ENCODE measurements at regions not wholly inside any gene's neighbourhood (a gene's known extent, or its start where the extent isn't known, plus 50 kb on each side); places are given as distances from the start of the nearest gene placed in this dataset.

GRCh38 chr1:79207331-79207730 is 200.8 kb upstream of the ADGRL4 start:
- no peaks in the 10 kb centered on the region for H3K4me1 ChIP-seq (replicated peaks in 1 of 2)
- intact Hi-C loops (cut with DNase I) = no loop called here
- TF ChIP-seq CTCF (IDR thresholded peaks at IDR 0.05) = no peak
- TF ChIP-seq POLR2A (IDR thresholded peaks at IDR 0.05) = no peak
- H3K36me3 ChIP-seq (replicated peaks in 1 of 2) = no peaks in the 10 kb centered on the region
- no peak for DNase-seq
- no peaks in the 10 kb centered on the region for H3K27me3 ChIP-seq
- 66 to 79% (median 71%) methylated on average over 5 of the region's 5 CpGs for WGBS, 4 donors
- H3K27ac ChIP-seq = no peak overlapping the region
- no peaks in the 10 kb centered on the region for H3K9me3 ChIP-seq (replicated peaks in 1 of 3)
- no peak overlapping the region for H3K4me3 ChIP-seq

- Histone ChIP-seq H3K4me3 (no peak overlapping the region), H3K4me1 (replicated peaks in 1 of 2) (no peaks in the 10 kb centered on the region), H3K27ac (no peak overlapping the region), H3K36me3 (replicated peaks in 1 of 2) (no peaks in the 10 kb centered on the region), H3K9me3 (replicated peaks in 1 of 3) (no peaks in the 10 kb centered on the region), H3K27me3 (no peaks in the 10 kb centered on the region)
- WGBS, 4 donors = 46 to 55% (median 51%) methylated on average over 4 of the region's 4 CpGs
- no peak for DNase-seq
- TF ChIP-seq CTCF (IDR thresholded peaks at IDR 0.05) (no peak), POLR2A (IDR thresholded peaks at IDR 0.05) (no peak)
- intact Hi-C loops (cut with DNase I) = no loop called here
These were observed 198.4 kb upstream of the ADGRL4 start for GRCh38 chr1:79204779-79205479.

- intact Hi-C loops (cut with DNase I) = no loop called here
- no peak for DNase-seq
- no peak for TF ChIP-seq CTCF (IDR thresholded peaks at IDR 0.05)
- no peak for TF ChIP-seq POLR2A (IDR thresholded peaks at IDR 0.05)
These were observed 192.3 kb upstream of the ADGRL4 start for GRCh38 chr1:79198832-79199231.

DNA sequence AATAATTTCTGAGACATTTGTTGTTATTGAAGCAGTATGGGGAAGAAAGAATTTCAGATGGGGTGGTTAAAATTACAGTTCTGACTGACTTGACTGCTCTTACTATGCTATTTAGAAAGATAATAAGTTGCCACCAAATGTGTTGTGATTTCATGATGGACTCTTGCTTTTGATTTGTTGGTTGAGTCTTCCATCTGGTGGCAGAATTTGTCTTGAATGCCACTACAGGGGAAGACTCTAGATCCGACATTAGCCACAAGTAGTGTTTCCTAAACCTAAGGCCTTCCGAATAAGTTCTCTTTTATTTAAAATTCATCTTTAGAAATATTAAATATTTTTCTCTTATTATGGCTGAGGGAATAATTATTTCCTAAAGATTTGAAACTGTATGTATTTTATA is 190.9 kb upstream of the ADGRL4 start:
- WGBS, 4 donors = 56 to 70% (median 62%) methylated on average over 2 of the region's 2 CpGs
- intact Hi-C loops (cut with DNase I) = no loop called here

More at GRCh38 chr1:79198832-79199231, 192.3 kb upstream of the ADGRL4 start:
- no peaks in the 10 kb centered on the region for H3K4me1 ChIP-seq (replicated peaks in 1 of 2)
- H3K36me3 ChIP-seq (replicated peaks in 1 of 2) = no peaks in the 10 kb centered on the region
- no peak overlapping the region for H3K4me3 ChIP-seq
- no peaks in the 10 kb centered on the region for H3K27me3 ChIP-seq
- WGBS, 4 donors = 18 to 48% (median 40%) methylated on average over 2 of the region's 2 CpGs
- H3K27ac ChIP-seq = no peak overlapping the region
- H3K9me3 ChIP-seq (replicated peaks in 1 of 3) = no peaks in the 10 kb centered on the region

More for the DNA sequence above, 190.9 kb upstream of the ADGRL4 start:
- H3K4me1 ChIP-seq (replicated peaks in 1 of 2) = no peaks in the 10 kb centered on the region
- TF ChIP-seq CTCF (IDR thresholded peaks at IDR 0.05) = peak in 4 of 6 experiments; percentile 4 to 37 (median 24)
- no peak for TF ChIP-seq POLR2A (IDR thresholded peaks at IDR 0.05)
- H3K4me3 ChIP-seq = no peak overlapping the region
- H3K27ac ChIP-seq = no peak overlapping the region
- no peaks in the 10 kb centered on the region for H3K36me3 ChIP-seq (replicated peaks in 1 of 2)
- no peak for DNase-seq
- no peaks in the 10 kb centered on the region for H3K9me3 ChIP-seq (replicated peaks in 1 of 3)
- no peaks in the 10 kb centered on the region for H3K27me3 ChIP-seq

All from adrenal gland (tissue), 9 donors.